DMS79 (cell line): ENCODE measurements at regions not wholly inside any gene's neighbourhood (a gene's known extent, or its start where the extent isn't known, plus 50 kb on each side); places are given as distances from the start of the nearest gene placed in this dataset.
A peak's percentile ranks its signal among the peaks of the same experiment; 100 is the strongest.
"Not testable (repeated sequence)": the region's sequence is repeated elsewhere in the genome, so short reads cannot be mapped to it uniquely, and the experiment has no call there.

Experiments used
- DNase-seq: peaks from one replicate; lab custom pipeline; 2025; lab: John Stamatoyannopoulos, UW

DNA sequence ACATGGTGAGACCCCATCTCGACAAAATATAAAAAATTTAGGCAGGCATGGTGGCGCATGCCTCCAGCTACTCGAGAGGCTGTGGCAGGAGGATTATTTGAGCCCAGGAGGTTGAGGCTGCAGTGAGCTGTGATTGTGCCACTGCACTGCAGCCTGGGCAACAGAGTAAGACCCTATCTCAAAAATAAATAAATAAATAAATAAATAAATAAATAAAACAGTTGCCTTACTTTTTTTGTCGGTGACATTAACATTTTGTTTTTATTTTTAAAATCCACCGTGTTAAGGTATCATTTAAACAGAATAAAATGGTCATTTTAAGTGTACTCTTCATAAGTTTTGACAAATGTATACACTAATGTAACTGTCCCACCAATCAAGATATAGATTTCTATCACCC lies 57.0 kb downstream of the RASL11A start:
- DNase-seq, result no peak

DNA sequence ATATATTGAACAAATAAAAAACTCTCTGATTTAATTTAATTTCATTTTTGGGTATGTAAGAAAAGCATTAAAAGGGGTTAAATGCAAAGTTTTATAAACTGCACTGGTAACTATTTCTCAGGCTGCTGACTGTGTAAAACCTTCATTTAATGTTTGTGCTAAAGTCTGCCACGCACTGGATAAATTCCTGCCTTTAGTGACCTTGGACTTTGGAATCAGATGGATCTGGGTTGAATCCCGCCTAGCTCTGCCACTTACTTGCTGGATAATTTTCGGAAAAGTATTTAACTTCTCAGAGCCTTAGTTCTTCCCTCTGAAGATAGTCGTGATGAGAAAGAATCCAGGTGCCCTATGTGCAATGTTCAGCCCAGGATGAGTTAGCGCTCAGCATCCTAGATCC lies 58.6 kb downstream of the RASL11A start:
- DNase-seq, result no peak

DNA sequence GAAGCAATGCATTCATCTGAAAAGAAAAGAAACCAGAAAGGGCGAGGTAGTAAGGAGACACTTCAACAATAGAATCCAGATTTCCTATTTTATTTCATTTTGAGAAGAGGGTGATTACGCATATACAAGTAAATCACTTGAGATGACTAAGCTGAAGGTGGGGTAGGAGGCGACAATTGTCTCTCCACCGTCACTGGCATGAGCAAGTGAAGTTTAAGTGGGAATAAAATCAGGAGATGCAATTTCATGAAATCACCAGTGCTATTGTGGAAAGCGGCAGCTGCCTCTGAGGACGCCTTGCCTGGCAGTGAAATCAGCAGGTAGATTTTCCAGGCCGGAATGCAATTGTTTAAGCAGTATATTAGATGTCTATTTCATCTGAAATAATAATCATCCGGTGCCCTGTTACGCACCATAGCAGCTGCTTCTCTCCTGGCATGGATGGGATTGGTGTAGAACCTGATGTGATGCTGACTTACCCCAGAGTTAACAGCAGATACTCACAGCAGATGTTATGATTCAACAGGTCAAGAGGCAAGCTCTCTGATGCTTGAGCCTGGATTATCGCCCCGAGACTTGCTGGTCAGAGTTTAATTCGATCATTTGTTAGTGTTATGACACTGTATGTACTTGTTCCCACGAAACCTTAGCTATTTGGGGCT lies 64.3 kb downstream of the RASL11A start:
- DNase-seq, result no peak

DNA sequence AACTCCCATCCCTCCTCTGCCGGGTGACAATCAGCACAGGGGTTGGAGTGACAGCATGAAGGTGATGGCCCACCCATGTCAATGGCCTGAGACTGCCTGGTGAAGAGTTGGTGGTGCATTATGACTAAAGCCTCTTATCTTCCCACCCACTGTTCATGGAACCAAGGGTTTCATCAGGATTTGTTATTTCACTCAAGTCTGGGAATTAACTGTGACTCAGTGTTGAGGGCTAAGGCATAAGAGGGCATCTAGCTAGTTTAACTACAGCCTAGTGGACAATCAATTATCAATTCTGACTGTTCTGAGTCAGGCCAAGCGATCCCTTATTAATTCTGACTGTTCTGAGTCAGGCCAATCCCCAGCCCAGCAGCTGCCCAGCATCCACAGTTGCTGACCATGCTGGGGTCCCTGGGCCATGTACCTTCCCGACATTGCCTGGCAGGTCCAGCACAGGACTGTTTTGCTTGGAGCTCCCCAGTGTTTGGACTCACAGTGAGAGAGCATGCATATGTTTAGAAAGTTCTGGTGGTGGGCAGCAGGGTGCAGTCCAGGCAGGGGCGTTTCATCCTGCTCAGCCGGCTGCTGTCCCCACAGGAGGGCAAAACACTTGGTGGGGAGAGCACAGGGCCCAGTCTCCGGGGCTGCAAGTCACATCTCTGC lies 65.5 kb downstream of the RASL11A start:
- no peak for DNase-seq

DNA sequence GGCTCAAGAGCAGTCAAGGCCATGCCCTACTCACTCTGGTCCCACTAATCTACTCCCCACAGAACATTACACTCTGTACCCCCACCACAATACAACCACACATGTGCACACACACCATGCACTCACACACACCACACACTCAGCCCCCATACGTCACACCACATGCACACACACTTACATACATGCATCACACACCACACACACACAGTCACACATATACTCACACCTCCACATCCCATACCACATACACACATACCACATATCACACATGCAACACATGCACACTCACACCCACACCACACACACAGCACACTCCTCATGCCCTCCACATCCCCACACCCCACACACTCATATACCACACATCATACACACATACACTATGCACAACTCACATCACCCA lies 67.6 kb downstream of the RASL11A start:
- no peak for DNase-seq

DNA sequence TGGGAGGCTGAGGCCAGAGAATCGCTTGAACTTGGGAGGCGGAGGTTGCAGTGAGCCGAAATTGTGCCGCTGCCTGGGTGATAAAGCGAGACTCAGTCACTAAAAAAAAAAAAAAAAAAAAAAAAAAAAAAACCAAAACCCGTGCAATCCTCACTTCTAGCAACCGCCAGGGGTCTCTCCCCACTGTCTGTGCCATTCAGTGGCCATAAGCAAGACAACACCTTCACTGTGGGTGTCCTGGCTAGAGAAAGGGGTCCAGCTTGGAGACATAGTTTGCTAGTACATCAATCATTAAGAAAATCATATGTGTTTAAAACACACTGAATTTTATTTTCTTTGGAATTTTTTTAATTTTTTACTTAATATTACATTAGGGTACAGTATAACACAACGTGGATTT lies 68.2 kb downstream of the RASL11A start:
- no peak for DNase-seq

DNA sequence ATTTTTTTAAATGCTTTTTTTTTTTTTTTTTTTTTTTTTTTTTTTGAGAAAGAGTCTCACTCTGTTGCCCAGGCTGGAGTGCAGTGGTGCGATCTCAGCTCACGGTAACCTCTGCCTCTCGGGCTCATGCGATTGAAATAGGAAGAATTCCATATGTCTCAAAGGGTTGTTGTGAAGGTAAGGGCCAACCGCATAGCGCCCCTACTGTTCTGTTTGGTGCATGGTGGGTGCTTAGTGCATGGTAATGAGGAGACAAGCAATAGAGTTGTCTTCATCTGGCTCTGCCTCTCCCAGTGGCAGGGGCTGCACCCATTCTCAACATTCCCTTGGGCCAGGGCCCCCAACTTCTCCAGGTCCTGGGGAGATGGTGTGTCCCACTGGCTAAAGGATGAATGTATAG lies 68.7 kb downstream of the RASL11A start:
- DNase-seq, result no peak

DNA sequence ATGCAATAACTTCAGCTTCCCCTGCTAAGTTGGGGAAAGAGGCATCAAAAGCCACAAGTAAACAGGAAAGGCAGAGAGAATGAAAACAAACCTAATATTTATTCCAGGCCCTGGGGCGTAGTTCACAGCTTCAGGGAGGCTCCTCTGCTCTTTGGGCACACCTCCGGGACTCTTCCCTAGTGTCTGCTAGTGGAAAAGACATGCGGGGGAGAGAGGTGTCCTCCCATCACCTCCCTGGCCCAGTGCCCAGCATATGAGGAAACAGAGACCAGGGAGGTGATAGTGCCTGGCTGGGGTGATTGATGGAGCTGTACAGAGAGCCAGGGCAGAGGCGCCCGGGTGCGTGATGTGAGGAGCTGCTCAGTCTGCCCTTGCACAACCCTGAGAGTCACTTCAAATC lies 71.0 kb downstream of the RASL11A start:
- DNase-seq, result no peak

DNA sequence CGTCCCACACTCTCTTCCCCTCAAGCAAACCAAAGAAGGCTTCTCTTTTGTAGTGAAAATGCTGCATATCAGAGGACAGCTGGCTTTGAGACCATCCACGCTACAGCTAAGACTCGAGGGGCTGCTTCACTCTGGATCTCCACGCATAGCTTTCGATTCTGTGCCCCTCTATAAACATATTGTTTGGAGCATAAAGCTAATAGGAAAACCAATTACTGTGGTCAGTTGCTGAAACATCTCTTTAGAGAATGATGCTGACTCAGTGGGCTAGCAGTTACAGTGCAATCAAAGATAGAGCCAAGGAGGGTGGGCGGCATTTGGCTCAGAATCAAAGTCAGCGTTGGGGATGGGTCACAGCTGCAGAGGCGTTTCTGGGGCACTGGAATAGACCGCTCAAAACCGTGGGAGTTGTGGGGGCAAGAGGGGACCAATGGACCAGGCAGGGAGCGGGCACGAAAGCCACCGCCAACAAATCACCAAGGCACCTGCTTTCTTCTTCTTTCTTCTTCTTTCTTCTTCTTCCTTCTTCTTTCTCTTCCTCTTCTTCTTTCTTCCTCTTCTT lies 76.7 kb downstream of the RASL11A start:
- DNase-seq, result no peak

DNA sequence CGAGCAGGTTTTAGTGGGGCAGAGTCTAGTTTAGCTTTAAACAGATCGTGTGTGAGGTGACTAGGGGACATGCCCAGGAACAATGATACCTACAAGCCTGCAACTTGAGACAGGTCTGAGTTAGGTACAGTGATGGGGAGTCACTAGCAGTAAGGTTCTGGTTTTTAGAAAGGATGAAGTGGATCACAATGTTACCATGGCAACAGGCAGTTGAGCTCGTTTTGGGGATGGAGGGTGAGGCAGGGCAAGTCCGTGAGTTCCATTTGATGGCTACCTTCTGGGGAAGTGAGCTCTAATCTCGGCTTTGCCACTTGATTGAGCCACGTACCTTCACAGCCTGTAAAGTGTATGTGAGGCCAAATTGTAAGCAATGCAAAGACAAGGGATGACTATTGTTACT lies 76.0 kb upstream of the GTF3A start:
- no peak for DNase-seq

DNA sequence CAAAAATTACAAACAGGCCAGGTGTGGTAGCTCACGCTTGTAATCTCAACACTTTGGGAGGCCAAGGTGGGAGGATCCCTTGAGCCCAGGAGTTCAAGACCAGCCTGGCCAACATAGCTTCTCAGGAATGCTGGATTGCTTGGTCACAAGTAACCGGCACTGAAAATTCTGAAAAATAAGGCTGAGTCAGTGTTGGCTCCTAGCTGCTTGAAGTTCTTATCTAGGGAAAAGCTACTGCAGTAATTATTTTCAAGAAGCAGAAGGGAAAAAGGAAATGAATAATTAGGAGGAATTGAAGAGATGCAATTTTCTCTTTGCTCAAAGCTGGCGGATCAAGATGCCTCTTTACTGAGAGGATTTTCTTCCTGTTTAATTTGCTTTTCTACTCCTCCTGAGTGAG lies 75.0 kb upstream of the GTF3A start:
- DNase-seq, result no peak

DNA sequence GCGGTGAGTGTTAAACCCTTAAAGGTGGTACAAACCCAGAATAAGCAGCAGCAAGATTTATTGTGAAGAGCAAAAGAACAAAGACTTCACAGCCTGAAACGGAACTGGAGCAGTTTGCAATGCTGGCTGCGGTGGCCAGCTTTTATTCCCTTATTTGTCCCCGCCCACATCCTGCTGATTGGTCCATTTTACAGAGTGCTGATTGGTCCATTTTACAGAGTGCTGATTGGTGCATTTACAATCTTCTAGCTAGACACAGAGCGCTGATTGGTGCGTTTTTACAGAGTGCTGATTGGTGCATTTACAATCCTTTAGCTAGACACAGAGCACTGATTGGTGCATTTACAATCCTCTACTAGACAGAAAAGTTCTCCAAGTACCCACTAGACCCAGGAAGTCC lies 73.6 kb upstream of the GTF3A start:
- DNase-seq, result not testable (repeated sequence)

DNA sequence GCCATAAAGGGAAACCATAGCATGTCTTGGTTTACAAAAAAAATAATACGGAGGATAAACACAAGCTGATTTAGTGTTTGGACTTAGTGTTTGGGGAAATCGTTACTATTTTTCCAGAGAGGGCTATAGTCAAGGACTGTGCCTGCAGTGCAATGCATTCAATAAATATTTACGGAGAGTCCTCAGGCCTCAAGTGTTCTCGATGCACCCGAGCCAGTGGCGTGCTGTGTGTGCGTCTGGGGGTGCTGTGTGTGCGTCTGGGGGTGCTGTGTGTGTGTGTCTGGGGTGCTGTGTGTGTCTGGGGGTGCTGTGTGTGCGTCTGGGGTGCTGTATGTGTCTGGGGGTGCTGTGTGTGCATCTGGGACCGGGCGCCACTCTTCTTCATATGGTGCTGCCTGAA lies 71.7 kb upstream of the GTF3A start:
- no peak for DNase-seq

DNA sequence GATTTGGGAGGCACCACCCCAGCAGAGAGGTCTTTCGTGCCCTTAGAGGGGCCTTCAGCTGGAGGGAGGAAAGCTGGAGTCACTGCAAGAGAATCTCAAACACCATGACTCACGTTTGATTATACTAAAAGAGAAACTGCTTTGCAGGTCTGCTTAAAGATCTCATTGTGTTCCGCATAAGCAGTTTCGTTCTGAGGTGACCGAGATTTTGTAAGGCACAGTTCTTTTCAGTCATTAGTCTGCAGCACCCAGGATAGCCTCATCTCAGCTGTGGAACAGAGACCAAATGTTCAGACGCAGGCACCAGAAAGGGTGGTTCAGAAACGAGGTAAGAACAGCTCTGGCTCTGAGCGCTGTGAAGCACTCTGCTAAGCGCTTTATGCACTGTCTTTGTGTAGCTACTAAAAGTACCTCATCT lies 71.2 kb upstream of the GTF3A start:
- DNase-seq, result no peak

DNA sequence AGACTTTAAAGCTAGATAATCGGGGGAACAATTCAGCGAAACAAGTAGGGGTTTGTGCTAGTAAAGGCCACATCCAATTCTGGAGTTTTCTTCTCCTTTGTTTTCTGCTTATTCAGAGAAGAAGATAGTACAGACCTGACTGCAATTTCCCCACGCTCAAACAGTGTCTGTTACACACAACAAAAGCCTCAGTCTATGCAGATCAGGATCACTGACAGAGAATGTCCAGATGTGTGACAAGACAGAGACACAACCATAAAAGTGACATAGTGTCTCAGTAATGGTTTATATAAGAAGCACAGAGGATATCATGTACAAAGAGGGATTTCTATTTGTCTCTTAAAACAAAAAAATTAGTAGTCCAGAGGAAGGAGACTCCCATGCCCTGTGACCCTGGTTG lies 70.7 kb upstream of the GTF3A start:
- DNase-seq, result no peak

DNA sequence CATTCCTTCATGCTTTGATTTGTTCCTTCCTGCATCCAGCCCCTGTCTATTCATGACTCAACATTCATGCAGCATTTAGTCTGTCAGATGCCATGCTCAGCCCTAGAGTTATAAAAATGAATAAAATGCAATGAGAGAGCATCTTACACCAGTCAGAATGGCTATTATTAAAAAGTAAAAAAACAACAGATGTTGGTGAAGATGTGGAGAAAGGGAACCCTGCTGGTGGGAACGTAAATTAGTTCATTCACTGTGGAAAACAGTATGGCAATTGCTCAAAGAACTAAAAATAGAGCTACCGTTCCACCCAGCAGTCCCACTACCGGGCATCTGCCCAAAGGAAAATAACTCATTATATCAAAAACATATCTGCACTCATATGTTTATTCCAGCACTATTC lies 70.0 kb upstream of the GTF3A start:
- DNase-seq, result no peak

DNA sequence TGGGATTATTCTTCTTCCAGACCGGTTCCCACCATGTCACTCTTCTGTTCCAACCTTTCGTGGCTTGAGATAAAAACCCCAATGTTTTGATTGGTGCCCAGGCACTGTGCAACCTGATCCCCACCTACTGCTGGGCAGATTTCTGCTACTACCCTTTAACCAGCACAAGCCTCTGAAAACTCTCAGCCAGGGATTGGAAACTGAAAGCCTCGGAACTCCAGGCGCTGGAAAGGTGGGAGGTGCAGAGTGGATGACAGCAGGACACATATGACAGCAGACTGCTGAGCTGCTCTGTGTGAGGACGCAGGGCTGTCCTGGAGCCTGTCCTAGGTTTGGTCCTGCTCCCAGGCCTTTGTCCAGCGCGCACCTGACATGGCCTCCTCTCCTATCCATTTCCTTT lies 68.5 kb upstream of the GTF3A start:
- DNase-seq, result no peak

DNA sequence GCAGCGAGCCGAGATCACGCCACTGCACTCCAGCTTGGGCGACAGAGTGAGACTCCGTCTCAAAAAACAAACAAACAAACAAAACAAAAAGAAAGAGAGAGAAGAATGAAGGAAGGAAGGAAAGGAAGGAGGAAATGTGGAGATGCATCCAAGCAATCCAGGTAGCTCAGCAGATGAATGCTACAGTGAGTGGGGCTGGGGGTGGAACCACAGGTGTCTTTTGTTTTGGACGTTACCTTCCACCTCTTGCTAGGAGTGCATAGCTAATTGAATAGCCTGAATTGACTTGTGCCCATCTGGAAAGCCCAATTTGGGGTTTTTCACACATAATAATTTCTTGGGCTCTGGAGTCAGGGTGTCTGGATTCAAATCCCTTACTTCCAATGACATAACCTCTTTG lies 66.0 kb upstream of the GTF3A start:
- no peak for DNase-seq

DNA sequence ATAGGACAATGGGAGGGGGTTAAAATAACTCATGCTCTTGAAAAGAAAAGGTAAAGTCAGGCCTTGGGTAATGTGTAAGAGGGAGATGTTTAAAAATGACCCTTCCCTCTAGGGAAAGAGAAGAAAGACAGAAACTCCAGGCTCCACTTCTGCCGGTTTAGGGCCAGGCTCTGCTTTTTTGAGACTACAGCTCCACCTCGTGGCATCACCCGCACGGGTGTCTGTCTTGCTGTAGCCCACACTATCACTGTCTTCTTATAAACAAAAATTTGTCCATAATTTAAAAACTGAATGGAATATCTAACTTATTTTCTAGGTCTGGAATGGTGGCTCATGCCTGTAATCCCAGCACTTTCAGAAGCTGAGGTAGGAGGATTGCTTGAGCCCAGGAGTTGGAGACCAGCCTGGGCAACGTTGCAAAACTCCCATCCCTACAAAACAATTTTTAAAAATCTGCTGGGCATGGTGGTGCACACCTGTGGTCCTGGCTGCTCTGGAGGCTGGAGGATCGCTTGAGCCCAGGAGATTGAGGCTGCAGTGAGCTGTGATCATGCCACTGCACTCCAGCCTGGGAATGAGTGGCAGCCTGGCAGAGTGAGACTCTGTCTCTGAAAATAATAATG lies 65.1 kb upstream of the GTF3A start:
- DNase-seq, result no peak

DNA sequence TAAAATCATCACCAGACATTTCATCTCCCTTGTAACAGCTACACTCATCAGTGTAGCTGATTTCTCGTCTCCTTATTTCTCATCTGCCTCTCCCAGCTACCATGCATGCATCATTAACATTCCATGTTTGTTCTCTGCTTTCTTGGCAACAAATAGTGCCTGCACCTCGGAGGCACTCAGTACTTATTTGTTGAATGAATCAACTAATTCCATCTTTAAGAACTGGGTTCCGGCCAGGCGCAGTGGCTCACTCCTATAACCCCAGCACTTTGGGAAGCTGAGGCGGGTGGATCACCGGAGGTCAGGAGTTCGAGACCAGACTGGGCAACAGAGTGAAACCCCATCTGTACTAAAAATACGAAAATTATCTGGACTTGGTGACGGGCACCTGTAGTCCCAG lies 63.9 kb upstream of the GTF3A start:
- peak; percentile 57 for DNase-seq

DNA sequence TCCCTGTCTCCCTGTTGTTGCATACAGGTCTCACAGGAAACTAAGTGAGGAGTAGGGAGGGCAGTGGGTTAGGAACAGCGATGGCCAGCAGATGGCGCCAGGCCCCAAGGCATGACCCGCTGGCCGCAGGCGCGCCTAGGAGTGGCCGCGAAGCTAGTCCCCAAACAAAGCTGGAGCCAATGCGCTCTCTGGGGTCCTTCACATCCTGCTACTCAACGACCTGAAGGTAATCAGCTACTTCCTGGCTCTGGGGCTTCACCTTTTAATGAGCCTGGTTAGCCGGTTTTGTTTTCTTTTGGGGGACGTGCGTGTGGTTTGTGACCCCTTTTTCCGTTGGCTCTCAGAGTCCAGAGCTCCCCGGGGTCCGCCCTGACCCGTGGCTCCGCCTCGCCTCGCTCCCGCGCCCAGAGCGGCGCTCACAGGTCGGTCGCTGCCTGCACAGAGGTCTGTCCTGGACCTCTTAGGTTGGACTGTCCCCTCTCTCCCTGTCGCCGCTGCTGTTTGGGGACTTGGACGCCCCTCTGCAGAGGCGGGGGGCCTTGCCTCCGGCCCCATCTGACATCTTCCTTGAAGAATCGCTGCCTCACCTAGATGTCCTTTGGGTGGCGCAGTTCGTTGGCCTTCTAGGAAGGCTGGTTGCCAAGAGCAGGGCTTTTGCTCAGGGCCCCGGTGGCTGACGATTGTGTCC lies 62.2 kb upstream of the GTF3A start:
- DNase-seq, result peak; percentile 28

DNA sequence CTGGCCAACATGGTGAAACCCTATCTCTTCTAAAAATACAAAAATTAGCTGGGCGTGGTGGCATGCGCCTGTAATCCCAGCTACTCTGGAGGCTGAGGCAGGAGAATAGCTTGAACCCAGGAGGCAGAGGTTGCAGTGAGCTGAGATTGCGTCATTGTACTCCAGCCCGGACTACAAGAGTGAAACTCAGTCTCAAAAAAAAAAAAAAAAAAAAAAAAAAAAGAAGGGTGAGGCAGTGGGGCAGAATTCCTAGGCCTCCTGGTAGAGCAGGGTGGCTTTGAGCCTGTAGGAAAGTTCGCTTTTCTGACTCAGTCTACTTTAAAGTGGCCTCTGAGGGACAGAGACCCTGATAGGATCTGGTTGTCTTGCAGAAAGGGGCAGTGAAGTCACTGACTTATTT lies 60.8 kb upstream of the GTF3A start:
- not testable (repeated sequence) for DNase-seq

DNA sequence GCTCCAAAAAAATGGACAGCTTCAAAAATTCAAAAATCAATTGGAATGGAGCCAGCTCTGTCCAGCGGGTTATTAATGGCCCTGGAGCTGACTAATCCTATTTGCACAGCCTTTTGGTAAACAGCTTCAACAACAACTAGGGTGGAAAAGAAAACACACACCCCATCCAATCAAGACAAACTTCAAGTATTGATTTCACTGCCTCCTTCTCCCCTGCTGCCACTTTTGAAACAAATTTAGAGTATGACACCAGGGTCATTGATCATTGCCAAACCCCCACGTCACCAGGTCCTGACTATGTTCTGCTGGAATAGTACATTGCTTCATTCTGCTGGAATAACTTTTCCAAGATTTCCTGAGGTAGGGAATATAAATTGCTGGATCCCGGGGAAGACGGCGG lies 56.8 kb upstream of the GTF3A start:
- DNase-seq, result no peak
